IPS-15b (cell line): ENCODE measurements at regions not wholly inside any gene's neighbourhood (a gene's known extent, or its start where the extent isn't known, plus 50 kb on each side); places are given as distances from the start of the nearest gene placed in this dataset.
"Not testable (repeated sequence)": the region's sequence is repeated elsewhere in the genome, so short reads cannot be mapped to it uniquely, and the experiment has no call there.

Experiments
- H3K27me3 ChIP-seq: one replicate; pipeline ENCODE4 v1.6.1; 2013; ENCODE audit warnings: low read length; ENCODE audit not compliant: control insufficient read depth, insufficient read depth
- H3K36me3 ChIP-seq: one replicate; pipeline ENCODE4 v1.6.1; 2013; ENCODE audit warnings: low read length; ENCODE audit not compliant: control insufficient read depth, insufficient read depth
- H3K4me1 ChIP-seq: one replicate; pipeline ENCODE4 v1.6.1; 2013; ENCODE audit warnings: mild to moderate bottlenecking, low read length; ENCODE audit not compliant: control insufficient read depth, insufficient read depth
- H3K4me3 ChIP-seq: one replicate; pipeline ENCODE4 v1.5.1; 2013; ENCODE audit warnings: low read depth, low read length
- H3K9ac ChIP-seq: one replicate; pipeline ENCODE4 v1.6.1; 2013; ENCODE audit warnings: low read depth, mild to moderate bottlenecking, low read length
- H3K9me3 ChIP-seq: one replicate; pipeline ENCODE4 v1.6.1; 2013; ENCODE audit warnings: mild to moderate bottlenecking, low read length; ENCODE audit not compliant: control insufficient read depth, insufficient read depth

- Histone ChIP-seq H3K27me3 (no peaks in the 10 kb centered on the region), H3K9me3 (no peaks in the 10 kb centered on the region), H3K4me1 (peaks cover 5% of the 10 kb centered on the region), H3K36me3 (no peaks in the 10 kb centered on the region), H3K4me3 (no peak overlapping the region), H3K9ac (no peak overlapping the region)
Observed at GRCh38 chr5:118295045-118295444, 693.3 kb downstream of the DTWD2 start.

GRCh38 chr5:118293378-118293777, 695.0 kb downstream of the DTWD2 start:
- Histone ChIP-seq H3K9ac (no peak overlapping the region), H3K27me3 (no peaks in the 10 kb centered on the region), H3K4me1 (peaks cover 5% of the 10 kb centered on the region), H3K36me3 (no peaks in the 10 kb centered on the region), H3K4me3 (no peak overlapping the region), H3K9me3 (no peaks in the 10 kb centered on the region)

- Histone ChIP-seq H3K4me3 (no peak overlapping the region), H3K9ac (no peak overlapping the region), H3K27me3 (no peaks in the 10 kb centered on the region)
Observed at GRCh38 chr5:118290204-118290603, 698.1 kb downstream of the DTWD2 start.

GRCh38 chr5:118284230-118284629, 704.1 kb downstream of the DTWD2 start:
- H3K36me3 ChIP-seq, H3K4me1 ChIP-seq, H3K4me3 ChIP-seq, H3K9me3 ChIP-seq, H3K9ac ChIP-seq, H3K27me3 ChIP-seq: not testable (repeated sequence)

More at GRCh38 chr5:118290204-118290603, 698.1 kb downstream of the DTWD2 start:
- peaks cover 5% of the 10 kb centered on the region for H3K4me1 ChIP-seq
- H3K36me3 ChIP-seq, result no peaks in the 10 kb centered on the region
- no peaks in the 10 kb centered on the region for H3K9me3 ChIP-seq

- not testable (repeated sequence) for H3K9ac ChIP-seq, H3K27me3 ChIP-seq, H3K36me3 ChIP-seq, H3K4me3 ChIP-seq, H3K4me1 ChIP-seq, H3K9me3 ChIP-seq
Observed at GRCh38 chr5:118282480-118283038, 705.8 kb downstream of the DTWD2 start.

GRCh38 chr5:118279540-118280294, 708.6 kb downstream of the DTWD2 start:
- Histone ChIP-seq H3K27me3 (no peaks in the 10 kb centered on the region), H3K36me3 (no peaks in the 10 kb centered on the region), H3K9ac (no peak overlapping the region), H3K4me3 (no peak overlapping the region), H3K4me1 (no peaks in the 10 kb centered on the region), H3K9me3 (no peaks in the 10 kb centered on the region)

GRCh38 chr5:118270526-118270925, 717.8 kb downstream of the DTWD2 start:
- Histone ChIP-seq H3K9me3 (no peaks in the 10 kb centered on the region), H3K36me3 (no peaks in the 10 kb centered on the region), H3K4me3 (no peak overlapping the region), H3K27me3 (no peaks in the 10 kb centered on the region), H3K4me1 (no peaks in the 10 kb centered on the region), H3K9ac (no peak overlapping the region)

GRCh38 chr5:118258223-118258622, 730.1 kb downstream of the DTWD2 start:
- H3K9ac ChIP-seq, result no peak overlapping the region
- H3K9me3 ChIP-seq, result no peaks in the 10 kb centered on the region
- no peak overlapping the region for H3K4me3 ChIP-seq
- H3K36me3 ChIP-seq, result no peaks in the 10 kb centered on the region
- no peaks in the 10 kb centered on the region for H3K4me1 ChIP-seq
- no peaks in the 10 kb centered on the region for H3K27me3 ChIP-seq

GRCh38 chr5:118257066-118257465, 731.3 kb downstream of the DTWD2 start:
- Histone ChIP-seq H3K9me3 (no peaks in the 10 kb centered on the region), H3K27me3 (no peaks in the 10 kb centered on the region), H3K36me3 (no peaks in the 10 kb centered on the region), H3K4me3 (no peak overlapping the region), H3K9ac (no peak overlapping the region), H3K4me1 (no peaks in the 10 kb centered on the region)

GRCh38 chr5:118253225-118254061, 734.9 kb downstream of the DTWD2 start:
- Histone ChIP-seq H3K9me3 (no peaks in the 10 kb centered on the region), H3K4me1 (no peaks in the 10 kb centered on the region), H3K9ac (no peak overlapping the region), H3K36me3 (no peaks in the 10 kb centered on the region), H3K4me3 (no peak overlapping the region), H3K27me3 (no peaks in the 10 kb centered on the region)

- Histone ChIP-seq H3K36me3 (no peaks in the 10 kb centered on the region), H3K4me1 (no peaks in the 10 kb centered on the region), H3K4me3 (no peak overlapping the region), H3K9ac (no peak overlapping the region), H3K9me3 (no peaks in the 10 kb centered on the region), H3K27me3 (no peaks in the 10 kb centered on the region)
Observed at GRCh38 chr5:118249386-118249785, 739.0 kb downstream of the DTWD2 start.

- H3K4me1 ChIP-seq, result no peaks in the 10 kb centered on the region
- H3K9ac ChIP-seq, result no peak overlapping the region
- no peaks in the 10 kb centered on the region for H3K27me3 ChIP-seq
- H3K4me3 ChIP-seq, result no peak overlapping the region
- H3K36me3 ChIP-seq, result no peaks in the 10 kb centered on the region
- no peaks in the 10 kb centered on the region for H3K9me3 ChIP-seq
Observed at GRCh38 chr5:118247458-118247857, 740.9 kb downstream of the DTWD2 start.
